Lower lobe of right lung (tissue), 2 donors: ENCODE measurements at regions not wholly inside any gene's neighbourhood (a gene's known extent, or its start where the extent isn't known, plus 50 kb on each side); places are given as distances from the start of the nearest gene placed in this dataset.

Experiments used
- ATAC-seq, 2 donors: fragments of 200-7000 bp; cut with Tn5 transposase; one replicate each; pipeline ENCODE4 v1.9.1; 2020 to 2022; ENCODE audit warnings: mild to moderate bottlenecking in 2 of 2, moderate library complexity in 2 of 2
- DNase-seq: peaks from one replicate; pipeline ENCODE4 v3.0.0-alpha.2; 2020
- H3K27ac ChIP-seq: fragments of 200-600 bp; one replicate; pipeline ENCODE4 v1.8.0; 2022
- H3K27me3 ChIP-seq: fragments of 200-600 bp; one replicate; pipeline ENCODE4 v1.8.0; 2022; ENCODE audit warnings: low read depth
- H3K36me3 ChIP-seq: fragments of 200-600 bp; one replicate; pipeline ENCODE4 v1.8.0; 2022; ENCODE audit warnings: mild to moderate bottlenecking
- H3K4me1 ChIP-seq: fragments of 200-600 bp; one replicate; pipeline ENCODE4 v1.8.0; 2022
- H3K4me3 ChIP-seq: fragments of 200-600 bp; one replicate; pipeline ENCODE4 v1.8.0; 2022; ENCODE audit warnings: mild to moderate bottlenecking
- H3K9me3 ChIP-seq: fragments of 200-600 bp; one replicate; pipeline ENCODE4 v1.8.0; 2022
- intact Hi-C: fragments of 100-400 bp; cut with DNase I; formaldehyde crosslinking; loops from one replicate; pipeline ENCODE4 v1.11.0; 2022
- TF ChIP-seq, protein P1 (sequence below): fragments of 200-600 bp; IDR thresholded peaks from one replicate; pipeline ENCODE4 v1.8.0; 2022; ENCODE audit warnings: antibody characterized with exemption, mild to moderate bottlenecking
- donor health status: DM: no; HTN: yes; CAD: no; lungs with severe emphysema.

DNA sequence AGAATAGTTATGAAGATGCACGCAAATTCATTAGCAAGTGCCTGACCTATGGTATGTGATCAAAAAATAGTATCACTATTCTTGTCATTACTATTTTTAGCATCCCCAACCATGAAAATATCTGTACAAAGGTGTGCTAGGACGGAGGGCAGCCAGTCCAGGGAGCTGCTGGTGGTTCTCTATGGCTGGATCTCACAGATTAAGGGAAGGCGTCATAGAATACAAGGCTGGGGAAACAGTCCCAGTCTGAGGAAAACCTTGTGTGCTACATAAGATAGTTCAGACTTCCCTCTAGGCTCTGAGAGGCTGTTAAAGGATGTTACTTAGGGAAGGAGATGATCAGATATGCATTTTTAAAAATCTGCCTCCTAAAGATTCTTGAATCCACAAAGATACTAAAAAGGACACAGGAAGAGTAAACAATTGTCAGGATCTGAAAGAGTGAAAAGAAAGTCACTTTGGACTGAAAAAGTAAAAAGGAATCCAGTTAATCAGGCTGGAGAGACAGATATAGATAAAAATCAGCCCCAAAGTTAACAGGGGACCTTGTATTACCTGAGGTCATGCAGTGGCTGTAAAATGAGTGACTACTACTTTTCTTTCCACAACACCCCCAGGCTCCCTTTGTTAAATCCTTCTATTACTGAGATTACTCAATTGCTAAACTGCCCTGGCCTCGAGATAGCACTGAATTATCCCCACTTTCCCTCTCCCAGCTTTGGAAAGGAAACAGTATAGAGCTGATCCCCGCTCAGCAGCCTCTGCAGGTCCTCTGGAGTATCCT lies 108.6 kb downstream of the MAB21L3 start:
- TF ChIP-seq, protein P1, sequence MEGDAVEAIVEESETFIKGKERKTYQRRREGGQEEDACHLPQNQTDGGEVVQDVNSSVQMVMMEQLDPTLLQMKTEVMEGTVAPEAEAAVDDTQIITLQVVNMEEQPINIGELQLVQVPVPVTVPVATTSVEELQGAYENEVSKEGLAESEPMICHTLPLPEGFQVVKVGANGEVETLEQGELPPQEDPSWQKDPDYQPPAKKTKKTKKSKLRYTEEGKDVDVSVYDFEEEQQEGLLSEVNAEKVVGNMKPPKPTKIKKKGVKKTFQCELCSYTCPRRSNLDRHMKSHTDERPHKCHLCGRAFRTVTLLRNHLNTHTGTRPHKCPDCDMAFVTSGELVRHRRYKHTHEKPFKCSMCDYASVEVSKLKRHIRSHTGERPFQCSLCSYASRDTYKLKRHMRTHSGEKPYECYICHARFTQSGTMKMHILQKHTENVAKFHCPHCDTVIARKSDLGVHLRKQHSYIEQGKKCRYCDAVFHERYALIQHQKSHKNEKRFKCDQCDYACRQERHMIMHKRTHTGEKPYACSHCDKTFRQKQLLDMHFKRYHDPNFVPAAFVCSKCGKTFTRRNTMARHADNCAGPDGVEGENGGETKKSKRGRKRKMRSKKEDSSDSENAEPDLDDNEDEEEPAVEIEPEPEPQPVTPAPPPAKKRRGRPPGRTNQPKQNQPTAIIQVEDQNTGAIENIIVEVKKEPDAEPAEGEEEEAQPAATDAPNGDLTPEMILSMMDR, result no peak

DNA sequence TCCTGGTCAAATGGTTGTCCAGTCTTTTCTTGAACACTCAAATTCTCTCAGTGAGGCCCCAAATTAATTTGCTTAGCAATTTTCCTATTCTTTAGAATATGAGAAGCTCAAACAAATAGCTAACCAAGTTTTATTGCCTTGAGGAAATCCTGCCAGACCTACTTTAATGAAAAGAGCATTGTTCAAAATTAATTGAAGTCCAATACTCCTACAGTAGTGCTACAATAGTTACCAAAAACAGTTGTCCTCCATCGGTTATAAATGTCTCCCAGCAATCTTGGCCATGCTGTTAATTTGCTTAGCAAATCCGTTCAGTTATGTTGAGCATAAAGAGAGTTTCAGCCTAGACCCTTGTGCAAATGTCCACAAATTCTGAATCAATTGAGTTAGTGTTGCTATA lies 112.9 kb downstream of the MAB21L3 start:
- Histone ChIP-seq H3K4me1 (no peaks in the 10 kb centered on the region), H3K36me3 (no peaks in the 10 kb centered on the region), H3K27ac (no peak overlapping the region), H3K4me3 (no peak overlapping the region), H3K9me3 (no peaks in the 10 kb centered on the region), H3K27me3 (no peaks in the 10 kb centered on the region)
- ATAC-seq (no peak), DNase-seq (no peak)
- intact Hi-C loops, result no loop called here
- TF ChIP-seq, protein P1, result no peak

More for the DNA sequence above, 108.6 kb downstream of the MAB21L3 start:
- Histone ChIP-seq H3K27ac (no peak overlapping the region), H3K4me3 (no peak overlapping the region), H3K27me3 (no peaks in the 10 kb centered on the region), H3K36me3 (no peaks in the 10 kb centered on the region), H3K9me3 (no peaks in the 10 kb centered on the region), H3K4me1 (no peaks in the 10 kb centered on the region)
- intact Hi-C loops, result no loop called here
- no peak for DNase-seq
- ATAC-seq, result no peak

DNA sequence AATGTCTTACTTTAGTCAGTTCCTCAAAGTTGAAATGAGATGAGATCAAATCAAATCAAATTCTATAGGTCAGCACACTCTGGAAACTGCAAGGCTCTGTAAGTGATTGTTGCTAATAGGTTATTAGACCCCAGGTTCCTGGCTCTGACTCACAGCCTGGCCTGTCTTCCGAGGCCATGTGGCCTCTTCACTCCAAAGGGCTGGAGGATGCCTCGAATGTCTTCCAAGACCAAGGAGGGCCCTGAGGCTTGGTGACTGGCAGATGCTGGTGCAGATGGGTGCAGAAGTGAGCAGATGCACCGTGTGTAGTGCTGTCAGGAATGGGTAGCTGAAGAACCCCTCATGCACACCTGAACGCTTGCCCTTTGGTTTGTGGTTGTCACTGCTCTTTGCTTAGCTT lies 113.4 kb downstream of the MAB21L3 start:
- ATAC-seq, result no peak
- TF ChIP-seq, protein P1, result no peak
- intact Hi-C loops, result no loop called here
- Histone ChIP-seq H3K36me3 (no peaks in the 10 kb centered on the region), H3K27me3 (no peaks in the 10 kb centered on the region), H3K4me3 (no peak overlapping the region), H3K4me1 (no peaks in the 10 kb centered on the region), H3K27ac (no peak overlapping the region), H3K9me3 (no peaks in the 10 kb centered on the region)
- DNase-seq, result no peak

DNA sequence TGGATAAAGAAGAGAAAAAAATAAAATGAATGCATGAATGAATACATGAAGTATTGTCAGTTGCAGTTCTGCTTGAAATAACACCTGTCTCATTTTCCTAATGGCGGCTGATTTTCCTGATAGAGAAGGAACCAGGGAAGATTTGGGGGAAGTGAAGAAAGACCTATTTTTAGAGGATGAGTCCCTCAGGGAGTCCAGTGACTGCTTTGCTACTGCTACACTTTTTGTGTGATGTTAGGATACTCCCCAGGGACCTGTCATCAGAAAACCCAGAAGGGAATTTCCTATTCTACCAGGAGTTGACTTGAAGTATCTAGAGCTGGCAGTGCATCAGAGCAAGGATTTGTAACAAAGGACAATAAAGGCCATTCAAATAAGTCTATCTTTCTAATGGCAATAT lies 114.8 kb downstream of the MAB21L3 start:
- no peaks in the 10 kb centered on the region for H3K27me3 ChIP-seq
- no peaks in the 10 kb centered on the region for H3K36me3 ChIP-seq
- ATAC-seq, result no peak
- H3K4me1 ChIP-seq, result no peaks in the 10 kb centered on the region
- intact Hi-C loops, result no loop called here
- no peaks in the 10 kb centered on the region for H3K9me3 ChIP-seq
- DNase-seq, result no peak
- H3K27ac ChIP-seq, result no peak overlapping the region
- H3K4me3 ChIP-seq, result no peak overlapping the region
- TF ChIP-seq, protein P1, result no peak

DNA sequence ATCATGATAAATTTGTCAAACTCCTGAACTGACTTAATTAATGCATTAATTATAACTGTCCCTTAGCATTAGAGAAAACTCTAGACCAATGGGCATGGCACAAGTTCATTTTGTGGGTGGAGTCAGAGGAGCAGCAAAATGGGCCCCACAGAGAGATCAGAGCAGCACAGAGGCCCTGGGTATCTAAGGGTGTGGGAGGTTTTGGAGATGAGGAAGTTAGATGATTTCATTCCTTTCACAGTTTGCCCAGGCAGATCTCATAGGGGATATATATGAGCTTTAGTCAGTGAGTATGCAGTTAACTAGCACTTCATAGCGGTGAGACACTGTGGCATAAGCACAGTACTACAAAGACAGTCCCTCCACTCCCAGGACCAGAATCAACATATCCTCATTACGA lies 117.3 kb downstream of the MAB21L3 start:
- intact Hi-C loops, result no loop called here
- TF ChIP-seq, protein P1, result no peak
- DNase-seq (no peak), ATAC-seq (no peak)
- Histone ChIP-seq H3K27me3 (no peaks in the 10 kb centered on the region), H3K27ac (no peak overlapping the region), H3K4me3 (no peak overlapping the region), H3K9me3 (no peaks in the 10 kb centered on the region), H3K4me1 (peaks cover 7% of the 10 kb centered on the region), H3K36me3 (no peaks in the 10 kb centered on the region)
